GM23338 (cell line): ENCODE measurements at regions not wholly inside any gene's neighbourhood (a gene's known extent, or its start where the extent isn't known, plus 50 kb on each side); places are given as distances from the start of the nearest gene placed in this dataset.

Experiments used
- ATAC-seq: fragments of 200-7000 bp; cut with Tn5 transposase; 3 replicates; pipeline ENCODE4 v1.9.1; 2020
- DNase-seq: peaks from one replicate; pipeline ENCODE4 v3.0.0-alpha.2; 2015; ENCODE audit warnings: low spot score
- H2AFZ ChIP-seq: fragments of 200-600 bp; sonication (generic); 2 replicates; pipeline ENCODE4 v1.8.0; 2016; ENCODE audit warnings: antibody characterized with exemption, mild to moderate bottlenecking, moderate library complexity
- H3F3A ChIP-seq: fragments of 200-600 bp; sonication (generic); replicated peaks from 2 replicates; pipeline ENCODE4 v1.8.0; 2017; ENCODE audit warnings: antibody characterized with exemption, mixed run types, low read depth
- H3K27ac ChIP-seq: fragments of 200-600 bp; sonication (generic); 2 replicates; pipeline ENCODE4 v1.6.1; 2016; ENCODE audit warnings: low read depth
- H3K27me3 ChIP-seq: fragments of 200-600 bp; sonication (generic); 2 replicates; pipeline ENCODE4 v1.8.0; 2016; ENCODE audit warnings: mild to moderate bottlenecking, mixed run types, moderate library complexity; ENCODE audit not compliant: insufficient read depth
- H3K36me3 ChIP-seq: fragments of 200-600 bp; sonication (generic); 2 replicates; pipeline ENCODE4 v1.8.0; 2016; ENCODE audit warnings: mild to moderate bottlenecking; ENCODE audit not compliant: insufficient read depth
- H3K4me1 ChIP-seq: fragments of 200-600 bp; sonication (generic); 2 replicates; pipeline ENCODE4 v1.8.0; 2016; ENCODE audit warnings: mild to moderate bottlenecking, moderate library complexity; ENCODE audit not compliant: insufficient read depth
- H3K4me2 ChIP-seq: fragments of 200-600 bp; sonication (generic); 2 replicates; pipeline ENCODE4 v1.7.1; 2017; ENCODE audit warnings: mixed run types
- H3K4me3 ChIP-seq: fragments of 200-600 bp; sonication (generic); 2 replicates; pipeline ENCODE4 v1.6.1; 2016; ENCODE audit warnings: mixed run types
- H3K79me2 ChIP-seq: fragments of 200-600 bp; sonication (generic); replicated peaks from 2 replicates; pipeline ENCODE4 v1.8.0; 2017; ENCODE audit warnings: mild to moderate bottlenecking; ENCODE audit not compliant: insufficient read depth
- H3K9me2 ChIP-seq: fragments of 200-600 bp; sonication (generic); 2 replicates; pipeline ENCODE4 v1.8.0; 2017; ENCODE audit not compliant: insufficient read depth
- H4K20me1 ChIP-seq: fragments of 200-600 bp; sonication (generic); replicated peaks from 2 replicates; pipeline ENCODE4 v1.8.0; 2017; ENCODE audit warnings: mild to moderate bottlenecking; ENCODE audit not compliant: insufficient read depth
- H3K27ac Mint-ChIP-seq: 2 replicates; pipeline ENCODE4 v1.8.0; 2020; ENCODE audit warnings: inconsistent platforms, mild to moderate bottlenecking, moderate library complexity, mixed read lengths
- H3K27me3 Mint-ChIP-seq: 3 replicates; pipeline ENCODE4 v1.8.0; 2022; ENCODE audit warnings: low read depth, mild to moderate bottlenecking, moderate library complexity, mixed read lengths, inconsistent platforms; ENCODE audit not compliant: insufficient read depth, poor library complexity
- H3K36me3 Mint-ChIP-seq: 3 replicates; pipeline ENCODE4 v1.8.0; 2021; ENCODE audit warnings: low read depth, mild to moderate bottlenecking, inconsistent platforms, moderate library complexity, mixed read lengths
- H3K4me1 Mint-ChIP-seq: 3 replicates; pipeline ENCODE4 v1.8.0; 2020; ENCODE audit warnings: mild to moderate bottlenecking, inconsistent platforms, mixed read lengths
- H3K4me3 Mint-ChIP-seq: 3 replicates; pipeline ENCODE4 v1.8.0; 2021; ENCODE audit warnings: moderate library complexity, mild to moderate bottlenecking, inconsistent platforms, mixed read lengths
- H3K9me3 Mint-ChIP-seq: 3 replicates; pipeline ENCODE4 v1.8.0; 2020; ENCODE audit warnings: moderate library complexity, mild to moderate bottlenecking, inconsistent platforms, mixed read lengths
- CREB1 ChIP-seq: fragments of 250-450 bp; sonication (Bioruptor Pico); IDR thresholded peaks from 2 replicates; pipeline ENCODE4 v1.5.0; 2020; ENCODE audit warnings: low read depth, mild to moderate bottlenecking, moderate library complexity
- CTCF ChIP-seq, 2 experiments: fragments of 200-600 bp in 1 of 2; sonication (generic) in 1 of 2; conservative IDR thresholded peaks; 2 replicates each; pipeline versions ENCODE4 v1.5.1 to v1.6.1; 2016 to 2017; ENCODE audit warnings: antibody characterized with exemption in 2 of 2, low read depth in 2 of 2, mild to moderate bottlenecking in 2 of 2, moderate library complexity in 1 of 2
- EZH2 ChIP-seq: fragments of 200-600 bp; sonication (generic); IDR thresholded peaks from one replicate; pipeline ENCODE4 v1.8.0; 2017; ENCODE audit warnings: antibody characterized with exemption, mild to moderate bottlenecking, low read depth; ENCODE audit not compliant: unreplicated experiment
- EZH2phosphoT487 ChIP-seq: fragments of 200-600 bp; sonication (generic); IDR thresholded peaks from one replicate; pipeline ENCODE4 v1.8.1; 2018; ENCODE audit warnings: antibody characterized with exemption; ENCODE audit not compliant: unreplicated experiment
- JUNB ChIP-seq: IDR thresholded peaks from one replicate; pipeline ENCODE4 v1.6.1; 2016; ENCODE audit warnings: antibody characterized with exemption; ENCODE audit not compliant: unreplicated experiment
- NANOG ChIP-seq: IDR thresholded peaks from 2 replicates; pipeline ENCODE4 v1.6.1; 2016; ENCODE audit warnings: antibody characterized with exemption, borderline replicate concordance
- POLR2AphosphoS5 ChIP-seq: IDR thresholded peaks from 2 replicates; pipeline ENCODE4 v1.6.1; 2016; ENCODE audit warnings: antibody characterized with exemption, low read depth
- REST ChIP-seq: IDR thresholded peaks from one replicate; pipeline ENCODE4 v1.6.1; 2018; ENCODE audit warnings: antibody characterized with exemption; ENCODE audit not compliant: unreplicated experiment
- STAT1 ChIP-seq: IDR thresholded peaks from one replicate; pipeline ENCODE4 v1.6.1; 2016; ENCODE audit warnings: antibody characterized with exemption; ENCODE audit not compliant: unreplicated experiment
- ZNF114 ChIP-seq: fragments of 250-450 bp; sonication (Bioruptor Pico); IDR thresholded peaks from 2 replicates; pipeline ENCODE4 v1.5.0; 2020; ENCODE audit warnings: mild to moderate bottlenecking, moderate library complexity
- ZNF331 ChIP-seq: fragments of 250-450 bp; sonication (Bioruptor Pico); IDR thresholded peaks from 2 replicates; pipeline ENCODE4 v1.5.0; 2020; ENCODE audit warnings: low read depth, mild to moderate bottlenecking, moderate library complexity
- TF ChIP-seq, protein P1 (sequence below): IDR thresholded peaks from 2 replicates; pipeline ENCODE4 v1.6.1; 2016; ENCODE audit warnings: antibody characterized with exemption
- TF ChIP-seq, protein P2 (sequence below): fragments of 250-450 bp; sonication (Bioruptor Pico); IDR thresholded peaks from 2 replicates; pipeline ENCODE4 v1.5.0; 2020; ENCODE audit warnings: mild to moderate bottlenecking, moderate library complexity

DNA sequence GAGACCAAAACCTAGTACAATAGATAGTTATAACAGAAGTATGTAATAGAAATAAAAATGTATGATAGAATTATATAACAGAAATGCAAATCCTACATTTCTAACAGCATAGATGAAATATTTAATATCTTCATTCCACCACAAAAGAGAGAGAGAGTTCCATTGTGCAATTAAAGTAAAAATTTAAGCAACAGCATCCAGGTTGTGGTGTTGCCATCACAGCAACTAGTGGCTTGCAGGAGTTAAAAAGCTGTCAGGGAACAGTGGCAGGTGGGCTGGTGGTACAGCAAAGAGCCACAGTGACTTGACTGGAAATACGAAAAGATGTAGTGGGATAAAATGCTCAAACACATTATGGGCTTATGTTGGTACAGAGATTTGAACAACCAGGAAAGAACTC is 57.1 kb upstream of the MDM1 start:
- ATAC-seq (no peak), DNase-seq (no peak)
- Histone ChIP-seq H3F3A (no peaks in the 10 kb centered on the region), H3K27me3 (no peaks in the 10 kb centered on the region), H3K4me2 (no peak overlapping the region), H2AFZ (no peak overlapping the region), H3K9me2 (no peaks in the 10 kb centered on the region), H3K36me3 (0 out of 2 replicates have a peak, but pooled peaks cover 3% of the 10 kb centered on the region), H3K4me1 (no peaks in the 10 kb centered on the region), H3K27ac (no peak overlapping the region), H3K79me2 (no peaks in the 10 kb centered on the region), H3K4me3 (no peak overlapping the region), H4K20me1 (no peaks in the 10 kb centered on the region)
- H3K27me3 Mint-ChIP-seq: peaks cover 2% of the 10 kb centered on the region
- H3K4me3 Mint-ChIP-seq: no peak overlapping the region
- H3K4me1 Mint-ChIP-seq: no peaks in the 10 kb centered on the region
- H3K36me3 Mint-ChIP-seq: peaks cover 6% of the 10 kb centered on the region; the same call in 1 of the 3 replicates
- peaks cover 11% of the 10 kb centered on the region for H3K9me3 Mint-ChIP-seq
- TF ChIP-seq EZH2 (no peak), EZH2phosphoT487 (no peak), STAT1 (no peak), ZNF114 (CRISPR knock-in tag) (no peak), REST (no peak), POLR2AphosphoS5 (no peak), CTCF (conservative IDR thresholded peaks at IDR 0.05; ENCODE audit: low read depth in 2 of 2) (no peak), CREB1 (CRISPR knock-in tag) (no peak), JUNB (no peak), NANOG (no peak), ZNF331 (no peak)
- TF ChIP-seq, protein P1, sequence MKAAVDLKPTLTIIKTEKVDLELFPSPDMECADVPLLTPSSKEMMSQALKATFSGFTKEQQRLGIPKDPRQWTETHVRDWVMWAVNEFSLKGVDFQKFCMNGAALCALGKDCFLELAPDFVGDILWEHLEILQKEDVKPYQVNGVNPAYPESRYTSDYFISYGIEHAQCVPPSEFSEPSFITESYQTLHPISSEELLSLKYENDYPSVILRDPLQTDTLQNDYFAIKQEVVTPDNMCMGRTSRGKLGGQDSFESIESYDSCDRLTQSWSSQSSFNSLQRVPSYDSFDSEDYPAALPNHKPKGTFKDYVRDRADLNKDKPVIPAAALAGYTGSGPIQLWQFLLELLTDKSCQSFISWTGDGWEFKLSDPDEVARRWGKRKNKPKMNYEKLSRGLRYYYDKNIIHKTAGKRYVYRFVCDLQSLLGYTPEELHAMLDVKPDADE: no peak
- TF ChIP-seq, protein P2, sequence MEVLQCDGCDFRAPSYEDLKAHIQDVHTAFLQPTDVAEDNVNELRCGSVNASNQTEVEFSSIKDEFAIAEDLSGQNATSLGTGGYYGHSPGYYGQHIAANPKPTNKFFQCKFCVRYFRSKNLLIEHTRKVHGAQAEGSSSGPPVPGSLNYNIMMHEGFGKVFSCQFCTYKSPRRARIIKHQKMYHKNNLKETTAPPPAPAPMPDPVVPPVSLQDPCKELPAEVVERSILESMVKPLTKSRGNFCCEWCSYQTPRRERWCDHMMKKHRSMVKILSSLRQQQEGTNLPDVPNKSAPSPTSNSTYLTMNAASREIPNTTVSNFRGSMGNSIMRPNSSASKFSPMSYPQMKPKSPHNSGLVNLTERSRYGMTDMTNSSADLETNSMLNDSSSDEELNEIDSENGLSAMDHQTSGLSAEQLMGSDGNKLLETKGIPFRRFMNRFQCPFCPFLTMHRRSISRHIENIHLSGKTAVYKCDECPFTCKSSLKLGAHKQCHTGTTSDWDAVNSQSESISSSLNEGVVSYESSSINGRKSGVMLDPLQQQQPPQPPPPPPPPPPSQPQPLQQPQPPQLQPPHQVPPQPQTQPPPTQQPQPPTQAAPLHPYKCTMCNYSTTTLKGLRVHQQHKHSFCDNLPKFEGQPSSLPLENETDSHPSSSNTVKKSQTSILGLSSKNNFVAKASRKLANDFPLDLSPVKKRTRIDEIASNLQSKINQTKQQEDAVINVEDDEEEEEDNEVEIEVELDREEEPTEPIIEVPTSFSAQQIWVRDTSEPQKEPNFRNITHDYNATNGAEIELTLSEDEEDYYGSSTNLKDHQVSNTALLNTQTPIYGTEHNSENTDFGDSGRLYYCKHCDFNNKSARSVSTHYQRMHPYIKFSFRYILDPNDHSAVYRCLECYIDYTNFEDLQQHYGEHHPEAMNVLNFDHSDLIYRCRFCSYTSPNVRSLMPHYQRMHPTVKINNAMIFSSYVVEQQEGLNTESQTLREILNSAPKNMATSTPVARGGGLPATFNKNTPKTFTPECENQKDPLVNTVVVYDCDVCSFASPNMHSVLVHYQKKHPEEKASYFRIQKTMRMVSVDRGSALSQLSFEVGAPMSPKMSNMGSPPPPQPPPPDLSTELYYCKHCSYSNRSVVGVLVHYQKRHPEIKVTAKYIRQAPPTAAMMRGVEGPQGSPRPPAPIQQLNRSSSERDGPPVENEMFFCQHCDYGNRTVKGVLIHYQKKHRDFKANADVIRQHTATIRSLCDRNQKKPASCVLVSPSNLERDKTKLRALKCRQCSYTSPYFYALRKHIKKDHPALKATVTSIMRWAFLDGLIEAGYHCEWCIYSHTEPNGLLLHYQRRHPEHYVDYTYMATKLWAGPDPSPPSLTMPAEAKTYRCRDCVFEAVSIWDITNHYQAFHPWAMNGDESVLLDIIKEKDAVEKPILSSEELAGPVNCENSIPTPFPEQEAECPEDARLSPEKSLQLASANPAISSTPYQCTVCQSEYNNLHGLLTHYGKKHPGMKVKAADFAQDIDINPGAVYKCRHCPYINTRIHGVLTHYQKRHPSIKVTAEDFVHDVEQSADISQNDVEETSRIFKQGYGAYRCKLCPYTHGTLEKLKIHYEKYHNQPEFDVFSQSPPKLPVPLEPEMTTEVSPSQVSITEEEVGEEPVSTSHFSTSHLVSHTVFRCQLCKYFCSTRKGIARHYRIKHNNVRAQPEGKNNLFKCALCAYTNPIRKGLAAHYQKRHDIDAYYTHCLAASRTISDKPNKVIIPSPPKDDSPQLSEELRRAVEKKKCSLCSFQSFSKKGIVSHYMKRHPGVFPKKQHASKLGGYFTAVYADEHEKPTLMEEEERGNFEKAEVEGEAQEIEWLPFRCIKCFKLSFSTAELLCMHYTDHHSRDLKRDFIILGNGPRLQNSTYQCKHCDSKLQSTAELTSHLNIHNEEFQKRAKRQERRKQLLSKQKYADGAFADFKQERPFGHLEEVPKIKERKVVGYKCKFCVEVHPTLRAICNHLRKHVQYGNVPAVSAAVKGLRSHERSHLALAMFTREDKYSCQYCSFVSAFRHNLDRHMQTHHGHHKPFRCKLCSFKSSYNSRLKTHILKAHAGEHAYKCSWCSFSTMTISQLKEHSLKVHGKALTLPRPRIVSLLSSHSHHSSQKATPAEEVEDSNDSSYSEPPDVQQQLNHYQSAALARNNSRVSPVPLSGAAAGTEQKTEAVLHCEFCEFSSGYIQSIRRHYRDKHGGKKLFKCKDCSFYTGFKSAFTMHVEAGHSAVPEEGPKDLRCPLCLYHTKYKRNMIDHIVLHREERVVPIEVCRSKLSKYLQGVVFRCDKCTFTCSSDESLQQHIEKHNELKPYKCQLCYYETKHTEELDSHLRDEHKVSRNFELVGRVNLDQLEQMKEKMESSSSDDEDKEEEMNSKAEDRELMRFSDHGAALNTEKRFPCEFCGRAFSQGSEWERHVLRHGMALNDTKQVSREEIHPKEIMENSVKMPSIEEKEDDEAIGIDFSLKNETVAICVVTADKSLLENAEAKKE (CRISPR knock-in tag): no peak
- no peak overlapping the region for H3K27ac Mint-ChIP-seq
